Ovary (tissue), 7 donors: ENCODE measurements at regions not wholly inside any gene's neighbourhood (a gene's known extent, or its start where the extent isn't known, plus 50 kb on each side); places are given as distances from the start of the nearest gene placed in this dataset.

Source experiments
- DNase-seq, 5 donors: peaks; one replicate each; pipeline ENCODE4 v3.0.0-alpha.2; 2019 to 2020
- H3K27ac ChIP-seq, 2 donors: fragments of 200-600 bp; one replicate each; pipeline versions ENCODE4 v1.5.1 to v1.8.0; 2019 to 2022
- H3K27me3 ChIP-seq: fragments of 200-600 bp; one replicate; pipeline ENCODE4 v1.8.0; 2022
- H3K36me3 ChIP-seq: fragments of 200-600 bp; sonication (generic); one replicate; pipeline ENCODE4 v1.5.1; 2019
- H3K4me1 ChIP-seq: one replicate; pipeline ENCODE4 v1.8.1; 2013; ENCODE audit warnings: mild to moderate bottlenecking, moderate library complexity; ENCODE audit not compliant: insufficient read depth
- H3K4me3 ChIP-seq: fragments of 200-600 bp; sonication (generic); one replicate; pipeline ENCODE4 v1.5.1; 2017
- H3K9me3 ChIP-seq, 2 donors: fragments of 200-600 bp in 1 of 2; sonication (generic) in 1 of 2; one replicate each; pipeline versions ENCODE4 v1.5.1 to v1.8.1; 2013 to 2019; ENCODE audit warnings: mild to moderate bottlenecking in 1 of 2, moderate library complexity in 1 of 2
- EP300 ChIP-seq: sonication (generic); formaldehyde crosslinking; IDR thresholded peaks from one replicate; pipeline ENCODE4 v1.6.1; 2017; ENCODE audit warnings: antibody characterized with exemption
- POLR2A ChIP-seq: fragments of 450-650 bp; IDR thresholded peaks from one replicate; pipeline ENCODE4 v1.6.1; 2017; ENCODE audit warnings: antibody characterized with exemption, mild to moderate bottlenecking, moderate library complexity
- WGBS, 3 donors: extraction: QIAGEN DNeasy Blood & Tissue Kit in 1 of 3; methylation state at CpG; one replicate each; pipeline versions ENCODE4 v1.1.5 to v1.1.7; 2013 to 2017; 5-methylcytosine and 5-hydroxymethylcytosine counted together
- intact Hi-C, 4 donors: fragments of 100-400 bp; cut with DNase I; formaldehyde crosslinking; loops; one replicate each; pipeline versions ENCODE4 v1.11.0 to v1.15.1; 2022 to 2023
- TF ChIP-seq, protein P1 (sequence below), 3 donors: fragments of 450-650 bp in 2 of 3; fragments of 200-600 bp in 1 of 3; IDR thresholded peaks; one replicate each; pipeline versions ENCODE4 v1.5.1 to v1.8.0; 2016 to 2022; ENCODE audit warnings: antibody characterized with exemption in 3 of 3, mild to moderate bottlenecking in 1 of 3
- donor health status: DM: no; HTN: no; CAD: no; lungs with moderate emphysema.
- donor health status: DM: no; HTN: no; CAD: no.
- donor health status: Bipolar disorder and iron deficiency.
- donor health status: DM: no; HTN: no; CAD: no.
- donor health status: DM: yes; HTN: yes; CAD: no.

DNA sequence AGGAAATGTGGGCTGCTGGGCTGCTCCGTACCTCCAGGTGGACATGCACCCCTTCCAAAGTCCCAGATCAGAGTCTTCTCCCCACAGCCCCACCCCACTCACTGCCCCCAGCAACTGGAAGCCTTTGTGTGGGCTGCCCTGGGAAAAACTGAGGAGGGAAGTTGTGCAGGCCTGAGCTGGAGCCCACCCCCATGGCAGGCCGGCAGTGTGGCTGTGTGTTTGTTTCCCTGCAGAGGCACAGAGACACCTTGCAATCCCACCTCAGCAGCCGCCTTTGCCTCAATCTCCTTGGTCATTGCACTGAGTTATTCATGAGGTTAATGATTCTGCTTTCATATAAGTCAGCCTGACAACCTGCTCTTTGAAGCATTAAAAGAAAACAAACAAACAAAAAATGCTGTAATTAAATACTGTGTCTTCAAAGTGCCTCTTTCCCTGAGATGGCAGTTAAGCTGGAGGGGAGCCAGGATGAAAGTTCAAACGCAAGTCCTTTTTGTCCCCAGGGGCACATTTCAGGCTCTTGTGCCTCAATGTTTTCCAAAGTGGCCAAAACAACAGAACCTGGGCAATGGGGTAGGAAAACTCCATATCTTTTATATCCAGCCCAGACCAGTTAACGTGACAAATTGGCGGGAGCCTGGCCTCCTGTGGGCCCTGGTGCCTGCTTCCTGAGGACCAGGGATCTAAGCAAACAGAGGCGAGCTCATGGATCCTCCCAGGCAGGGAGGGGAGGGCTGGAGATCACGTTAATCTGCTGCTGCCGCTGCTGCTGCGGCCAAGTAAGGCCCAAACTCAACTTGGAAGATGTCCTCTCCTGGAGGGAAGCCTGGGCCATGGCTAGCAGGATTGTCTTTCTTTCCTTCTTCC is 51.9 kb upstream of the TSPAN11 start:
- no peak overlapping the region for H3K4me3 ChIP-seq
- intact Hi-C loops: no loop called here
- TF ChIP-seq EP300: no peak
- no peak for TF ChIP-seq POLR2A
- TF ChIP-seq, protein P1, sequence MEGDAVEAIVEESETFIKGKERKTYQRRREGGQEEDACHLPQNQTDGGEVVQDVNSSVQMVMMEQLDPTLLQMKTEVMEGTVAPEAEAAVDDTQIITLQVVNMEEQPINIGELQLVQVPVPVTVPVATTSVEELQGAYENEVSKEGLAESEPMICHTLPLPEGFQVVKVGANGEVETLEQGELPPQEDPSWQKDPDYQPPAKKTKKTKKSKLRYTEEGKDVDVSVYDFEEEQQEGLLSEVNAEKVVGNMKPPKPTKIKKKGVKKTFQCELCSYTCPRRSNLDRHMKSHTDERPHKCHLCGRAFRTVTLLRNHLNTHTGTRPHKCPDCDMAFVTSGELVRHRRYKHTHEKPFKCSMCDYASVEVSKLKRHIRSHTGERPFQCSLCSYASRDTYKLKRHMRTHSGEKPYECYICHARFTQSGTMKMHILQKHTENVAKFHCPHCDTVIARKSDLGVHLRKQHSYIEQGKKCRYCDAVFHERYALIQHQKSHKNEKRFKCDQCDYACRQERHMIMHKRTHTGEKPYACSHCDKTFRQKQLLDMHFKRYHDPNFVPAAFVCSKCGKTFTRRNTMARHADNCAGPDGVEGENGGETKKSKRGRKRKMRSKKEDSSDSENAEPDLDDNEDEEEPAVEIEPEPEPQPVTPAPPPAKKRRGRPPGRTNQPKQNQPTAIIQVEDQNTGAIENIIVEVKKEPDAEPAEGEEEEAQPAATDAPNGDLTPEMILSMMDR (IDR thresholded peaks at IDR 0.05): no peak
- H3K4me1 ChIP-seq: no peaks in the 10 kb centered on the region
- no peak for DNase-seq
- H3K27ac ChIP-seq: no peak overlapping the region
- H3K27me3 ChIP-seq: no peaks in the 10 kb centered on the region
- no peaks in the 10 kb centered on the region for H3K9me3 ChIP-seq
- 56 to 61% (median 59%) methylated on average over 10 of the region's 10 CpGs for WGBS, 3 donors
- H3K36me3 ChIP-seq: no peaks in the 10 kb centered on the region

DNA sequence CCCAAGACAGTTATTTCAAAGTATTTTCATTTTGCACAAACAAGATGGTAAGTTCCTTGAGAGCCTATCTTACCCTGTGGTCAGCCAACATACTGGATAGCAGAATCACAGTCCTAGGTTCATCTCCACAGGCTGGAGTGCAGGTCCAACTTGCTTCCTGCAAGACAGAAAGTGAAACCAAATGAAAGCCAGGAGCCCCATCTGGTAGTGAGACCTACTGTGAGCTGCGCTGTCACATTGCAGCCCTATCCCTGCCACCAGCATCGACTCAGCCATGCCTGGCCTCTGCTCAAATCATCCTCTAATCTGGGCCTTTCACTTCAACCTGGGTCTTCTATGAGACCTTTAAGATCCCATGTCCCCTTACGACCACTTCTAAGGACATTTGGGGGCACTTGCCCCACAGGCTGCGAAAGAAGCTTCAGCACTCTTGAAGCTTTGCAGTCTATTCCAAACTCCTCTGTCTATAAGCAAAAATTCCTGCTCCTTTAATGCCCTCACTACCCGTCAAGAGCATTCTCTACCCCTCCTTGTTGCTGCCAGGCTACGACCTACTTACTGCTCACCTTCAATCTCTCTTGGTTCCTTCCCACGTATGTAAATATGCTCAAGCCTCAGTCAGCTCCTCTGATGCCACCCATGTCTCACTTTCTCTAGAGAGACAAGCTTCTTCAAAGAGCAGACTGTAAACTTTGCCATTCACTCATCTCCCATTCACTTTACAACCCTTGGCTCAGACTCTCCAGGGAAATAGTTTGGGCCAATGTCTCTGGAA is 55.9 kb upstream of the TSPAN11 start:
- TF ChIP-seq EP300: no peak
- TF ChIP-seq POLR2A: no peak
- TF ChIP-seq, protein P1 (IDR thresholded peaks at IDR 0.05): no peak
- Histone ChIP-seq H3K4me1 (no peaks in the 10 kb centered on the region), H3K4me3 (no peak overlapping the region), H3K27me3 (no peaks in the 10 kb centered on the region), H3K27ac (no peak overlapping the region), H3K36me3 (no peaks in the 10 kb centered on the region), H3K9me3 (no peaks in the 10 kb centered on the region)
- intact Hi-C loops: no loop called here
- no peak for DNase-seq
- 77 to 91% (median 88%) methylated on average over 7 of the region's 7 CpGs for WGBS, 3 donors

DNA sequence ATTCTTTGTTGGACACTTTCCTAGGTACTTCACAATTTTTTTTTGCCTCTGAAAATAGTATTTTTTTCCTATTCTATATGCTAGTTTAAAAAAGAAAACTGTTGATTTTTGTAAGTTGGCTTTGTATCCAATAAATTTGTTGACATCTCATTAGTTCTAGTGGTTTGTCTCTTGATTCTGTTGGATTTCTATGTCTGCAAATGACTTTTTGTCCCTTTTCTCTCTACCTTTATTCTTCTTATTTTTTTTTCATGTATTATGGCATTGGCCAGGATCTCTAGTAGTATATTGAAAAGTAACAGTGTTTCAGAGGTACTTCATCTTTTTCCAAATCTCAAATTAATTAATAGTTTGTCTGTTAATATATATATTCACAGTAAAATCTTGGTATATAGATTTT is 59.1 kb upstream of the TSPAN11 start:
- intact Hi-C loops: no loop called here
- no peak for DNase-seq
- H3K36me3 ChIP-seq: no peaks in the 10 kb centered on the region
- H3K27me3 ChIP-seq: no peaks in the 10 kb centered on the region
- H3K9me3 ChIP-seq: no peaks in the 10 kb centered on the region
- no peak overlapping the region for H3K27ac ChIP-seq
- no peak overlapping the region for H3K4me3 ChIP-seq
- no peaks in the 10 kb centered on the region for H3K4me1 ChIP-seq
- no peak for TF ChIP-seq EP300
- no peak for TF ChIP-seq POLR2A
- TF ChIP-seq, protein P1 (IDR thresholded peaks at IDR 0.05): no peak

DNA sequence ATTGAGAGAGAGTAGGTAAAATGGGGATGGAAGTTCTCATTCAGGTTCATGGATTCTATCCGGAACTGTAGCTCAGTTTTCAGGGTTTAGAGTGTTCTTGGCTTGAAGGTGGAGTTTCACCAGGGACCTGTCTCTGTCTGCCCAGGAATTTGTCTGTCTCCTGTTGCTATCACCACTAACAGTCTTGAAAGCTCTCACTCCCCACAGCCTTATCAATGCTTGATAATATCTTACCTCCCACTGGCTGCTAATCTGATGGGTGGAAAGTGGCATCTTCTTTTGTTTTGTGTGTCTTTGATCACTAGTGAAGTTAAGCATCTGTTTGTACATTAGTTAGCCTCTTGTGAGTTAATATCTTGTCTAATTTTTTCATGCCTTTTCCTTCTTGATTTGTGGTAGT is 60.3 kb upstream of the TSPAN11 start:
- Histone ChIP-seq H3K4me1 (no peaks in the 10 kb centered on the region), H3K27ac (no peak overlapping the region), H3K4me3 (no peak overlapping the region), H3K27me3 (no peaks in the 10 kb centered on the region), H3K36me3 (no peaks in the 10 kb centered on the region), H3K9me3 (no peaks in the 10 kb centered on the region)
- no peak for DNase-seq
- TF ChIP-seq, protein P1 (IDR thresholded peaks at IDR 0.05): no peak
- TF ChIP-seq POLR2A: no peak
- intact Hi-C loops: no loop called here
- WGBS, 3 donors: 86 to 95% (median 92%) methylated on average over 1 of the region's 1 CpG
